ENCODE measurements at regions not wholly inside any gene's neighbourhood (a gene's known extent, or its start where the extent isn't known, plus 50 kb on each side); places are given as distances from the start of the nearest gene placed in this dataset.

GRCh38 chr3:144777906-144778305, 806.3 kb downstream of the DIPK2A start (continued):
- no peak for TF ChIP-seq CREB1 (CRISPR knock-in tag; IDR thresholded peaks at IDR 0.05; ENCODE audit: low read depth)
- no peak for TF ChIP-seq EZH2phosphoT487 (IDR thresholded peaks at IDR 0.05; ENCODE audit: unreplicated experiment)
- no peak for TF ChIP-seq ETS1 (IDR thresholded peaks at IDR 0.05)
- no peak for TF ChIP-seq STAT1 (IDR thresholded peaks at IDR 0.05; ENCODE audit: unreplicated experiment)
- TF ChIP-seq ZNF331 (CRISPR knock-in tag; IDR thresholded peaks at IDR 0.05; ENCODE audit: low read depth): no peak
- TF ChIP-seq EZH2 (IDR thresholded peaks at IDR 0.05; ENCODE audit: low read depth, unreplicated experiment): no peak
- TF ChIP-seq ZNF114 (CRISPR knock-in tag; IDR thresholded peaks at IDR 0.05): no peak

GRCh38 chr3:144791034-144791433, 819.4 kb downstream of the DIPK2A start:
- no peaks in the 10 kb centered on the region for H3K36me3 ChIP-seq (ENCODE audit: insufficient read depth)
- H3K36me3 Mint-ChIP-seq (ENCODE audit: low read depth): 0 out of 3 replicates have a peak, but pooled peaks cover 3% of the 10 kb centered on the region
- H3K27ac Mint-ChIP-seq: no peak overlapping the region
- no peaks in the 10 kb centered on the region for H3K4me1 Mint-ChIP-seq
- no peaks in the 10 kb centered on the region for H3F3A ChIP-seq (replicated peaks; ENCODE audit: low read depth)
- no peaks in the 10 kb centered on the region for H3K4me1 ChIP-seq (ENCODE audit: insufficient read depth)
- H3K4me3 Mint-ChIP-seq: no peak overlapping the region
- H3K4me2 ChIP-seq: no peak overlapping the region
- DNase-seq (ENCODE audit: low spot score): no peak
- peaks cover 6% of the 10 kb centered on the region; the same call in 2 of the 3 replicates for H3K9me3 Mint-ChIP-seq
- ATAC-seq: no peak
- H3K27ac ChIP-seq (ENCODE audit: low read depth): no peak overlapping the region
- H3K9me2 ChIP-seq (ENCODE audit: insufficient read depth): peaks cover 4% of the 10 kb centered on the region; the same call in 1 of the 2 replicates
- H4K20me1 ChIP-seq (replicated peaks; ENCODE audit: insufficient read depth): no peaks in the 10 kb centered on the region
- no peaks in the 10 kb centered on the region for H3K79me2 ChIP-seq (replicated peaks; ENCODE audit: insufficient read depth)
- no peak overlapping the region for H2AFZ ChIP-seq
- H3K4me3 ChIP-seq: no peak overlapping the region
- no peaks in the 10 kb centered on the region for H3K27me3 Mint-ChIP-seq (ENCODE audit: insufficient read depth, low read depth, poor library complexity)
- no peaks in the 10 kb centered on the region for H3K27me3 ChIP-seq (ENCODE audit: insufficient read depth)
- TF ChIP-seq CTCF (conservative IDR thresholded peaks at IDR 0.05; ENCODE audit: low read depth in 2 of 2) (no peak), ZNF331 (CRISPR knock-in tag; IDR thresholded peaks at IDR 0.05; ENCODE audit: low read depth) (no peak), JUNB (IDR thresholded peaks at IDR 0.05; ENCODE audit: unreplicated experiment) (no peak), EZH2phosphoT487 (IDR thresholded peaks at IDR 0.05; ENCODE audit: unreplicated experiment) (no peak), POLR2AphosphoS5 (IDR thresholded peaks at IDR 0.05; ENCODE audit: low read depth) (no peak), NANOG (IDR thresholded peaks at IDR 0.05; ENCODE audit: borderline replicate concordance) (no peak), ETS1 (IDR thresholded peaks at IDR 0.05) (no peak), REST (IDR thresholded peaks at IDR 0.05; ENCODE audit: unreplicated experiment) (no peak)
